ENCODE measurements at regions not wholly inside any gene's neighbourhood (a gene's known extent, or its start where the extent isn't known, plus 50 kb on each side); places are given as distances from the start of the nearest gene placed in this dataset.

GRCh38 chrX:129139837-129140598, 383.3 kb downstream of the SMARCA1 start:
- Mint-ChIP-seq H3K9me3 (no peaks in the 10 kb centered on the region), H3K4me1 (peaks cover 9 to 14% of the 10 kb centered on the region in 2 experiments), H3K27ac (peak overlapping the region in 1 of 3 experiments; percentile 88; a peak in 1 of 7 replicates), H3K4me3 (no peak overlapping the region), H3K36me3 (ENCODE audit: insufficient read depth in 1 of 3, low read depth in 3 of 3) (no peaks in the 10 kb centered on the region), H3K27me3 (ENCODE audit: low read depth) (no peaks in the 10 kb centered on the region)
- Histone ChIP-seq H2AFZ (ENCODE audit: low read length) (no peak overlapping the region), H3K4me2 (ENCODE audit: insufficient read depth, insufficient read length, low read length) (no peak overlapping the region), H2BK20ac (ENCODE audit: low read depth, low read length, poor library complexity, severe bottlenecking) (no peak overlapping the region), H2BK12ac (ENCODE audit: insufficient read length, low read depth, low read length) (no peak overlapping the region), H4K91ac (ENCODE audit: insufficient read length, low read depth, low read length) (no peak overlapping the region), H3K4ac (ENCODE audit: low read depth, low read length) (no peak overlapping the region), H3K27me3 (ENCODE audit: insufficient read depth, low read length) (no peaks in the 10 kb centered on the region), H4K5ac (ENCODE audit: insufficient read length, low read depth, low read length) (no peak overlapping the region), H3K23ac (ENCODE audit: insufficient read length, low read depth, low read length) (no peak overlapping the region), H2AK5ac (ENCODE audit: insufficient read length, low read length) (no peak overlapping the region), H4K8ac (replicated peaks; ENCODE audit: insufficient read length, low read depth, low read length) (no peak overlapping the region), H3K4me1 (ENCODE audit: insufficient read depth, low read length) (peaks cover 7% of the 10 kb centered on the region), H3K14ac (ENCODE audit: insufficient read depth, low read length) (no peak overlapping the region), H3K9me3 (ENCODE audit: control insufficient read depth, low read depth, low read length) (no peaks in the 10 kb centered on the region), H3K79me2 (ENCODE audit: insufficient read depth, low read length) (no peaks in the 10 kb centered on the region), H3K56ac (ENCODE audit: insufficient read length, low read depth, low read length) (no peak overlapping the region), H3K23me2 (ENCODE audit: insufficient read length, low read depth, low read length, poor library complexity, severe bottlenecking) (no peaks in the 10 kb centered on the region), H2BK15ac (ENCODE audit: low read depth, low read length) (no peak overlapping the region), H3K18ac (ENCODE audit: insufficient read length, low read depth, low read length) (no peak overlapping the region), H3K27ac (ENCODE audit: insufficient read length, low read depth, low read length) (no peak overlapping the region), H4K20me1 (ENCODE audit: control insufficient read depth, insufficient read depth, insufficient read length) (no peaks in the 10 kb centered on the region), H2BK120ac (ENCODE audit: low read depth, low read length, poor library complexity, severe bottlenecking) (no peak overlapping the region), H2BK5ac (ENCODE audit: insufficient read length, low read length) (no peak overlapping the region), H3K9ac (ENCODE audit: extremely low read depth, insufficient read length, low read length) (no peak overlapping the region), H3K79me1 (ENCODE audit: insufficient read depth, low read depth, low read length, poor library complexity, severe bottlenecking) (no peaks in the 10 kb centered on the region), H3T11ph (ENCODE audit: low read length) (no peak overlapping the region)
- no peak for DNase-seq
- TF ChIP-seq, protein P1, sequence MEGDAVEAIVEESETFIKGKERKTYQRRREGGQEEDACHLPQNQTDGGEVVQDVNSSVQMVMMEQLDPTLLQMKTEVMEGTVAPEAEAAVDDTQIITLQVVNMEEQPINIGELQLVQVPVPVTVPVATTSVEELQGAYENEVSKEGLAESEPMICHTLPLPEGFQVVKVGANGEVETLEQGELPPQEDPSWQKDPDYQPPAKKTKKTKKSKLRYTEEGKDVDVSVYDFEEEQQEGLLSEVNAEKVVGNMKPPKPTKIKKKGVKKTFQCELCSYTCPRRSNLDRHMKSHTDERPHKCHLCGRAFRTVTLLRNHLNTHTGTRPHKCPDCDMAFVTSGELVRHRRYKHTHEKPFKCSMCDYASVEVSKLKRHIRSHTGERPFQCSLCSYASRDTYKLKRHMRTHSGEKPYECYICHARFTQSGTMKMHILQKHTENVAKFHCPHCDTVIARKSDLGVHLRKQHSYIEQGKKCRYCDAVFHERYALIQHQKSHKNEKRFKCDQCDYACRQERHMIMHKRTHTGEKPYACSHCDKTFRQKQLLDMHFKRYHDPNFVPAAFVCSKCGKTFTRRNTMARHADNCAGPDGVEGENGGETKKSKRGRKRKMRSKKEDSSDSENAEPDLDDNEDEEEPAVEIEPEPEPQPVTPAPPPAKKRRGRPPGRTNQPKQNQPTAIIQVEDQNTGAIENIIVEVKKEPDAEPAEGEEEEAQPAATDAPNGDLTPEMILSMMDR (conservative IDR thresholded peaks at IDR 0.05): no peak

All from H9 (cell line).